Astrocyte of the spinal cord (primary cell): ENCODE measurements at regions not wholly inside any gene's neighbourhood (a gene's known extent, or its start where the extent isn't known, plus 50 kb on each side); places are given as distances from the start of the nearest gene placed in this dataset.

Source experiments
- DNase-seq: peaks from one replicate; pipeline ENCODE4 v3.0.0; 2011; ENCODE audit warnings: low read depth, low spot score
- H3K4me3 ChIP-seq: 2 replicates; pipeline ENCODE4 v1.5.1; 2011; ENCODE audit warnings: low read depth, mild to moderate bottlenecking, low read length, moderate library complexity
- in situ Hi-C: cut with HindIII; loops from 2 replicates; pipeline ENCODE4 v1.10.0; 2017; ENCODE audit warnings: low sequenced_read_pairs
- TF ChIP-seq, protein P1 (sequence below): IDR thresholded peaks from 2 replicates; pipeline ENCODE4 v1.5.1; 2012; ENCODE audit warnings: low read depth, mild to moderate bottlenecking, low read length, inconsistent platforms

DNA sequence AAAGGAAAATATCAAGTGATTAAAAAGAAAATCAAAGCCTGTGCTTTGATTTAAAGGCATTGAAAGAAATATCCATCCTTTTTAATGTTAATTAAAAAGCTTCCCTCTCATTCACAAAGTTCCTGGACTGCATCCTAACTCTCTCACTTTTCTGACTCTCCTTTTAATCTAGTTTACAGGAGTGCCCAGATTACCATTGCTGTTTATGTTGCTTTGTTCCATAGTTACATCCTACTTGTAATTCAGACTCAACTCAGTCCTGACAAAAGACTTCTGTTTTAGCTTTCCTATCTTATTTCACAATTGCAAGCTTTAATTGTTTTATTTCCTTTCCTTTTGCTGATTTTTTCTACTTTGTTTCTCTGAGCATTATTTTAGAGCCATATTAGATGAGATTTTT, 160.7 kb upstream of the DTNA start:
- no peak for DNase-seq
- H3K4me3 ChIP-seq = no peak overlapping the region
- in situ Hi-C loops = no loop called here
- TF ChIP-seq, protein P1, sequence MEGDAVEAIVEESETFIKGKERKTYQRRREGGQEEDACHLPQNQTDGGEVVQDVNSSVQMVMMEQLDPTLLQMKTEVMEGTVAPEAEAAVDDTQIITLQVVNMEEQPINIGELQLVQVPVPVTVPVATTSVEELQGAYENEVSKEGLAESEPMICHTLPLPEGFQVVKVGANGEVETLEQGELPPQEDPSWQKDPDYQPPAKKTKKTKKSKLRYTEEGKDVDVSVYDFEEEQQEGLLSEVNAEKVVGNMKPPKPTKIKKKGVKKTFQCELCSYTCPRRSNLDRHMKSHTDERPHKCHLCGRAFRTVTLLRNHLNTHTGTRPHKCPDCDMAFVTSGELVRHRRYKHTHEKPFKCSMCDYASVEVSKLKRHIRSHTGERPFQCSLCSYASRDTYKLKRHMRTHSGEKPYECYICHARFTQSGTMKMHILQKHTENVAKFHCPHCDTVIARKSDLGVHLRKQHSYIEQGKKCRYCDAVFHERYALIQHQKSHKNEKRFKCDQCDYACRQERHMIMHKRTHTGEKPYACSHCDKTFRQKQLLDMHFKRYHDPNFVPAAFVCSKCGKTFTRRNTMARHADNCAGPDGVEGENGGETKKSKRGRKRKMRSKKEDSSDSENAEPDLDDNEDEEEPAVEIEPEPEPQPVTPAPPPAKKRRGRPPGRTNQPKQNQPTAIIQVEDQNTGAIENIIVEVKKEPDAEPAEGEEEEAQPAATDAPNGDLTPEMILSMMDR = no peak

DNA sequence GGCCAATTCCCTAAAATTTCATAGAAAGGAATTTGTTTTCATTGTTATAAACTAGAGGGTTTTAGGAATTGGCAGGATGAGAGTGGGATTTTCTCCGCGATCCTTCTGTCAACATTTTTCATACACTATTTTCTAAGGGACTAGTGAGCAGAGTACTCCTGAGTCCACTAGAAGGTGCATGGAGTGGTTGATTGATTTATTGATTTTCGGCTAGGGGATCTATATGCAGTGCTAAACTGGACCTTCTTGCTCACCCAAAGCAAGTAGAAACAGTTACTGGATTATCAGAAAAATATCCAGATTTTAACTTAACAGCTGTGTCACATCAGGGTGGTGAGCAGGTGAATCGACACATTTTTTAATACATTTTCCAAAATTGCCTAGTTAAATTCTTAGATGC, 159.9 kb upstream of the DTNA start:
- TF ChIP-seq, protein P1 = no peak
- in situ Hi-C loops = no loop called here
- no peak for DNase-seq
- no peak overlapping the region for H3K4me3 ChIP-seq

DNA sequence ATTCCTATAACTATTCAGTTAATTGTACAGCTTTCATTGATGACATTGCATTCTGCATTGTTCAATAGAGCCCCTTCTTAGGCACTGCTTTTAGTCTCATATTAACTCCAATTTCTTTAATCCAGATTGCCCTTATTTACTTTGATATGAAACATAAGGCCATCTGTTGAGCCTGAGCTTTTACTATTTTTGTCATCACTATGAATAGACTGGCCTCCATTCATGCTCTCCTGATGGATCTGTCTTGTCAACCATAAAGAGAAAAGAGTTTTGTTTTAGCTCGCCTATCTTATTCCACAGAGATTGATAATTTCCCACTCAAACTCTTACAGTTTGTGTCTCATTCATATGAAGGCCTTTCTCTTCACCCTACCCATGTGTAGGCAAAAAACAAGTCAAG, 159.2 kb upstream of the DTNA start:
- no peak overlapping the region for H3K4me3 ChIP-seq
- in situ Hi-C loops = no loop called here
- TF ChIP-seq, protein P1 = no peak
- no peak for DNase-seq

DNA sequence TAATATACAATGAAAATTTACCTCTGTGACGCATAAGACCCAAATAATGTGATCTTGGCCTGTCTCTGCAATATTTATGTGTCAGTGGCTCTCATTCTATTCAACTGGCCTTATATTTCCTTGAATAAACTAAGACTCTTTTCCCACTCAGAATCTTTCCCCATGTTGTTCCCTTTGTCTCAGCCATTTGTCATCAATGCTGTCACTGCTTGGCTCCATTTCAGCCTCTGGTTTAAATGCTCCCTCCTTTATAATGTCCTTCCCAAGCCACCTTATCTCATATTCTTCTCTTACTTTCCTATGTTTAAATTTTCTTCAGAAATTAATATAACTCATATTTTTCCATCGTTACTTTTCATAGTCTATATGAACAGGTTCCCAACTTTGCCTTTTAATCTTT, 158.3 kb upstream of the DTNA start:
- in situ Hi-C loops = no loop called here
- H3K4me3 ChIP-seq = no peak overlapping the region
- TF ChIP-seq, protein P1 = no peak
- no peak for DNase-seq

DNA sequence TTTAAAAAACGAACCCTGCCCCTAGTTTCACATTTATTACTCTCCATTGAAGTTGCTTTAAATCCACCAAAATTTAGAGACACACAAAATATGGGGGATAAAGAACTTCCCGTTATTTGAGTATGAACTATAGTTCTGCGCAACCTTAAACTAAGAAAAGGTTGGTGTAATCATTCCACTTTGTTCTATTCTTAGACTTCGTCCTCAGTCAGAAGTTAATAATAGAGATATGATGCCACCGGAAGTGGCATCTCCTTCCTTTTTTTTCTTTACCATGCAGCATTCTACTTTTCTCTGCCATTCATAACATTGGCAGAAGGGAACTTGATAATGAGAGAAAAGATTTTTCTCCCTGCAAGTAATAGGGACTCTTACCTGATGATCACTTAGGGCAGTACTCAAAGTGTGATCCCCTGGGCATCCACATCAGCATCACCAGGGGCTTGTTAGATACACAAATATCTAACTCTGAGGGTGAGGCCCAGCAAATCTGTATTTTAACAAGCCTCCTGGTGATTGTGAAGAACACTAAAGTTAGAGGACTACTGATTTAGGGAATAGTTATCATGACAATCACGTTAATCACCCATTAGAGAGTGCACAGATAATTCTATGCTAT, 147.7 kb upstream of the DTNA start:
- TF ChIP-seq, protein P1 = no peak
- H3K4me3 ChIP-seq = no peak overlapping the region
- DNase-seq = no peak
- in situ Hi-C loops = no loop called here

DNA sequence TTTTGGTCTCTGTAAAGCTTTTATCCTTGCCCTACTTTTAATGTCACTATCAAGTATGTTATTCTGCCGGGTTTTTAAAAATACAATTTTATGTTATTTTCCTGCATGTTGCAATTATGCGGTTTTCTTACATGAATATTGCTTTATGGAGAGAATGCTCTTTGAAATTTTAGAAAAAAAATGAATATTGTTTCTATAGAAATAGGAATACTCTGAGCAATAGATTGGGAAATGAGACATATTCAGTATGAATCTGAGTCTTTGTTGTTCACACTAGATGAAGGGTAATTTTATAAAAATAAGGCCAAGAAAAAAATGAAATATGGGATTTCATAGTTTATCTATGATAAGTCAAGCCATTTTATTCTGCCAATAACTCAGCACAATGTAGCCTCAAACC, 142.2 kb upstream of the DTNA start:
- DNase-seq = no peak
- TF ChIP-seq, protein P1 = no peak
- H3K4me3 ChIP-seq = no peak overlapping the region
- in situ Hi-C loops = no loop called here

DNA sequence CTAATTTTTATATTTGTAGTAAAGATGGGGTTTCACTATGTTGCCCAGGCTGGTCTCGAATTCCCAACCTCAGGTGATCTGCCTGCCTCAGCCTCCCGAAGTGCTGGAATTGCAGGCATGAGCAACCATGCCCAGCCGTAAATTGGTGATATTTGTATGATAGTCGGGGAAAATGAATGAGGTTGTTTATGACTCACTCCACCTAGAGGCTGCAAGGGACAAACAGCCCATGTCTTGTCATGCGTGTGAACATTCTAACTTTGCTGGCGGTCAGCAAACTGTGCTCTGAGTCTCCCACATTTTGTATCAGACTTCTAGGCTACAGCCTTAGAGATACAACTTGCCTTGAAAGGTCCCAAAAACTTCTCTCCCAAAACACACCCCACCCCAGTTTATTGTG, 133.5 kb upstream of the DTNA start:
- in situ Hi-C loops = no loop called here
- TF ChIP-seq, protein P1 = no peak
- no peak for DNase-seq
- no peak overlapping the region for H3K4me3 ChIP-seq
